HS-27A (cell line): ENCODE measurements at regions not wholly inside any gene's neighbourhood (a gene's known extent, or its start where the extent isn't known, plus 50 kb on each side); places are given as distances from the start of the nearest gene placed in this dataset.

Experiments used
- DNase-seq: peaks from one replicate; pipeline ENCODE4 v3.0.0-alpha.2; 2012; ENCODE audit warnings: low read depth, missing footprints

DNA sequence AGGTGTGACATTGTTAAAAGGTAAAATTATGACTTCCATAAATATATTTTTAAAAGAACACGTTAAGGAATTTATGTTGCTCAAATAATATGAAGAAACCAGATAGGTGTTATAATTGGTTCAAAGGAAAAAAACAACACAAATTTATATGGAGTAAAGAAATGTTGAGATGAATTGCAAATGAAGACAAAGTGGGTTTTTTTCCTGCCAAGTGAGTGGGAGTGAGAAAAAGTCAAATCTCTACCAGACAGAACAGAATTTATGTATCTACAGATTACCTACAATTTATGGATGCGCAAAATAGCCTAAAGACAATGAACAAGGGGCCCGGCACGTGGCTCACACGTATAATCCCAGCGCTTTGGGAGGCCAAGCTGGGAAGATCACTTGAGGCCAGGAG lies 159.7 kb upstream of the SLC1A4 start:
- no peak for DNase-seq

- DNase-seq = peak; percentile 93
These were observed 157.8 kb upstream of the SLC1A4 start for GRCh38 chr2:64831134-64831976.

DNA sequence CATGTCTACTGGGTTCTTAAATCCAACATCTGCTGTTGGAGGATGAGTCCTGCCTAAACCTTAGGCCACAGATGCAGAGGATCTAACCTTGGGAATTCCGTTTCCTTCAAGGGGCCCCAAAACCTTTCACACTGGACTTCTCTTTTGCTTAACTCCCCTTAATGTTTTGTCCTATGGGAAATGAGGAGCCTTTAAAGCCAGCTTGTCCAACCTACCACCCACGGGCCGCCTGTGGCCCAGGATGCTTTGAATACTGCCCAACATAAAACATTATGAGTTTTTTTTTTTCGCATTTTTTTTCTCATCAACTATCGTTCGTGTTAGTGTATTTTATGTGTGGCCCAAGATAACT lies 157.2 kb upstream of the SLC1A4 start:
- no peak for DNase-seq

- DNase-seq = no peak
These were observed 156.3 kb upstream of the SLC1A4 start for GRCh38 chr2:64832936-64833335.

GRCh38 chr2:64836566-64836965 lies 152.6 kb upstream of the SLC1A4 start:
- no peak for DNase-seq

DNA sequence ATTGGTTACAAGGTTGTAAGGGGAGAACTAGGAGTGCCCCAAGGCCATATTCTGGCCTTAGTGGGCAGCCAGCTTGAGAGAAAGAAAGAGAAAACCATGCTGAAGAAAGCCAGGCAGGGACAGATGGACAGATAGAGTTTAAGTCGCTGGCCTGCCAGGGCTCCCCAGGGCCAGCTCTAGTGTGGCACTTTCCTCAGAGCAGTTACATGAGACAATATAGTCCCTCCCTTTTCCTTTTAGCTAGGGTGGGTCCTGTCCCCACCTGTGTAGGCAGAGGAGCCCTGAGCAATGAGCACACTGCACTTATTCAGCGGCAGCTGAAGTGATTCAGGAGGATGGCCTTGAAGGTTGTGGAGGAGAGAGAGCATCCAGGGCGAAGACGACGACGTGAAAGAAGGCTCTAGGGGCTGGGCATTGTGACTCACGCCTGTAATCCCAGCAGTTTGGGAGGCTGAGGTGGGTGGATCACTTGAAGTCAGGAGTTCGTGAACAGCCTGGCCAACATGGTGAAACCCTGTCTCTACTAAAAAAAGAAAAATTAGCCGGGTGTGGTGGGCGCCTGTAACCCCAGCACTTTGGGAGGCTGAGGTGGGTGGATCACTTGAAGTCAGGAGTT lies 152.0 kb upstream of the SLC1A4 start:
- no peak for DNase-seq

DNA sequence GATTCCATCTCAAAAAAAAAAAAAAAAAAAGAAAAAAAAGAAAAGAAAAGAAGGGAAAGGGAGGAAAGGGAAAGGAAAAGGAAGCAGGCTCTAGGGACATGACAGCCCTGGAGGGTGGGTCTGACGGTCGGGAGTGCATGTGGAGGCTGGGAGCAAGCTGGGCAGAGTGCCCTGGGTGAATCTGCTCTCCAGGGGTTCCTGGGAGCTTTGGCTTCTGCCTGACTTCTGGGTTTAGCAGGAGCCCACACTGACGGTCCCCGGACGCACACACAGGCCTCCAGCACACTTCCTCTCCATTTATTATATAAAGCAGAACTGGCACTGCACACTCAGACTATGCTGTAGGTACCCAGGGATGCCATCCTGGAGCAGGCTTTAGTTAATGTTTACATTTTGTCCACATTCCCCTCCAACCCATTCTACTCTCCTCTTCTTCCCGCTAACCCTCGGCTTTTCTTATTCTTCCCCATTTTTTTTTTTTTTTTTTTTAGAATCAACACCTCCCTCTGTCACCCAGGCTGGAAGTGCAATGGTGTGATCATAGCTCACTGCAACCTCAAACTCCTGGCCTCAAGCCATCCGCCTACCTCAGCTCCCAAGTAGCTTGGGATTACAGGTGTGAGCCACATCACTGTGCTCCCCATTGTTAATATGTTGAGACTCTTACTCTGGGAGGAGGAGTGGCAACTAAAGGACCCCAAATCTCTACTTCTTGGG lies 151.1 kb upstream of the SLC1A4 start:
- DNase-seq = no peak

- peak; percentile 74 for DNase-seq
These were observed 150.4 kb upstream of the SLC1A4 start for GRCh38 chr2:64838817-64839216.

DNA sequence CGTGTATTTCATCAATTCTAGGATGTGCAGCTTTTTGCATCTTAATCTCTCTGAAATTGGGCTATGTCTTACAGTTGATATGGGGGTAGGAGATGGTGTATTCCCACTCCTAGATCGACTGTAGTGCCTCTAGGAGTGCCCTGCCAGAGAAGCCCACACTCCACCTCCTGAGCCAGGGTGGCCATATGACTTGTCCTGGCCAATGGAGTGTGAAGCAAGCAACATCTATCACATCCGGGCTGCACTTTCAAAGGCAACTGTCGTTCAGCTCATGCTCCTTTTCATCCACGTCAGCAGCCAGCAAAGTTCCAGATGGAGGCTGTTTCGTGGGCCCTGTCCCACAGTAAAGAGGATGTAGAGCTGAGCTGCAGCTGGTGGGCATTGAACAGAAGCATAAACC lies 149.4 kb upstream of the SLC1A4 start:
- DNase-seq = no peak

- no peak for DNase-seq
These were observed 148.7 kb upstream of the SLC1A4 start for GRCh38 chr2:64840426-64840881.

- no peak for DNase-seq
These were observed 147.7 kb upstream of the SLC1A4 start for GRCh38 chr2:64841461-64841860.

DNA sequence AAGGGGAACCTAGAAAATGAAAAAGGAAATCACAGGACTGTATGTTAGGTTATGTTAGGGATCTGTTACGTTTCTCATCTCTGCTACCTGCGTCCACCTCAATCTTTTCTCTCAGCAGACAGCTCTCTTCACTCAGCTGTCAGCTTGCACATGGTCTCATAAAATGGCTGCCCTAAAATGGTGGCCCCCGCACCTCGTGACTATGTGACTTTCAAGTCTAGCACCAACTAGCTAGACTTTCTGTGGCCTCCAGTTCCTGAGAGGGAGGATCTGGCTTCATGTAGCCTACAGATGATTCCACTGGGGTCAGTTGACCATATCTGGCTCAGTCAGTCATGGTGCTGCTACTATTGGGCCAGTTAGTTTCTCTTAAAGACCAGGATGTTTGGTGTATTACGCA lies 147.2 kb upstream of the SLC1A4 start:
- no peak for DNase-seq

GRCh38 chr2:64844087-64844486 lies 145.1 kb upstream of the SLC1A4 start:
- no peak for DNase-seq

DNA sequence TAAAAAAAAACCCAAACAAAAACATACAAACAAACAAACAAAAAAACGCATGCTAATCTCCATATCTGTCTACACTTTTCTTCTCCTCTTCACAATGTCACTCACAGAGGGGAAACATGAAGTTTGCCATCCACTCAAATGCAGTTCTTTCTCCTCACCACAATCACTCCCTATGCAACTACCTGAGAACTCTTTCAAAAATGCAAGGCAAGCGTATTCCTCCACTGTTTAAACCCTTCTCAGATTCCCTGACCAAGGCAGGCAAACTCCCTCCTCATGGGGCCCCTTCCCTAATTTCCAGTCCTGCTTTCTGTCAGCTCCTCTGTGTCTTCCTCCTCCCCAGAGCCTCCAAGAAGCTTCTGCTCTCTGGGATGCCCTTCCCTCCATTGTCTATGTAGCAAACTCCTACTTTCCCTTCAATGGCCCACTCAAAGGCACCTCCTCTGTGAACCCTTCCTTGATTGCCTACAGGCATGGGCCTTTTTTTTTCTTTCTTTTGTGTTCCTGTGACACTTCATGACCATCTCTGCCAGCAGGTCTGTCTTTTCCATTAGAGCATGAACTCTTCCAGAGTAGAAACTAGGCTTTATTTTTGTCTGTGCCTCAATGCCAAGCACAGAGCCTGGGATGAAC lies 143.8 kb upstream of the SLC1A4 start:
- no peak for DNase-seq

DNA sequence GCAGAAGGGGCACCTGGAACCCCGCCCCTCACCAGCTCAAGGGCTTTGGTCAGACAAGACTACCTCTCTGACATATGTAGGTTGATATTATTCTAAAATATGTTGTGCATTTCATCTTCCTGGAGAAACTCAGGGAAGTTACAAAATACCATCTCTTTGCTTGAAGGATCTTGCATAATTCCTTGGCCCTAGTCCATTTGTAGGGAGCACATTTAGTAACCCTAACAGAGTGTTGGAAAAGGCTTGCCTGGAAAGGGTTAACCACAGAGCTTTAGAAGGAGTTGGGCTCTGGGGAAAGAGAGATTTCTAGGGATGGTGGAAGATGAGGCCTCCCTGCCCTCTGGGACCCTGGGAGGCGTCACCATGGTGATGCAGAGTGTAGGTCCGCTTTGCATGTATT lies 143.0 kb upstream of the SLC1A4 start:
- DNase-seq = no peak

DNA sequence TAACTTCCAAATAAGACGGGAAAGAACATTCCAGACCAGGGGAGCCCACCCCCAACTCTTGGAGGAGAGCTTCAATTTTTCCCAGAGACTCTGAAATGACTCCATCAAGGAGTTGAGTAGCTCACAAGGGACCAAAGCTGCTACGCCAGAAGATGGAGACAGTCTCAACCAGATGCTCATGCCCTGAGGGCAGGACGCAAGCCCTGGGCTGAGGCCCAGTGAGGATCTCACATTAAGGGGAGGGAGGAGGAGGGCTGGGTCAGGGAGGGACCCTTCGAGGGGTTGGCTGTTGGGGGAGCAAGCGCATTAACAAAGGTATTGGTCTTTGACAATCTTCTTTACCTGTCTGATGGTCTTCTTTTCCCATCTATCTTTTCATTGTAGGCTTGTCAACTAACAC lies 141.3 kb upstream of the SLC1A4 start:
- DNase-seq = no peak

DNA sequence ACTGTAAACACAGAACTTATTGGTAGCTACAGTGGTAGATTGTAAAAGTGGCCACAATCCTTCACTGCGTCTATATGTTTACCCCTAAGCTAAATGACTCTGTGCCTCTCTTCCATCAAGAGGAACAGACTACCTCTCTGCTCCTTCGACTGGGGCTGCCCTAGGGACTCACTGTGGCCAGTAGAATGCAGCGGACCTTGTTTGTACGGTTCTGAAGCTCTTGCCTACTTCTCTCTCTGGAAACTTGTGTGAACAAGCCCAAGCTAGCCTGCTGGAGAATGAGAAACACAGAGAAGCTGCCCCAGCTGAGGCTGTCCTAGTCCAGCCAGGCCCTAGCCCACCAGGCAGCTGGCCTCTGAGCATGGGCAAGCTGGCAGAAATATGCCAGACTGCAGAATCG lies 140.8 kb upstream of the SLC1A4 start:
- DNase-seq = no peak

DNA sequence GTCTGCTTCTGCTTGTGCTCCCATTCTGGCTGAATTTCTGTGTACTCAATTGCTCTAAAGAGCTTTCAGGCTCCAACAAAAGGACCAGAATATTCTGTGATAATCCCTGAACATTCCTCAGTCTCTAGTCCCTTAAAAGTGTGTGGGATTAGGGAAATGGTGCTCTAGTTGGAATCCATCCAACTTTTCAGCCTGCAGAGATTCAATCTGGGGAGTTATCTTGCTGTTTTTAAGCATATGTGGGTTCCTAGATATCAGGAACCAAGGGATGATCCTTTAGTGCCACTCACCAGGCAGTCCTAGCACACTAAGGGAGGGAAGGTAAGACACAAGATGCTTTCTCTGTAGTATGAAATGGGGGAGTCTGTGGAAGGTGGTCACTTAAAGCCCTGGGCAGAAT lies 140.3 kb upstream of the SLC1A4 start:
- DNase-seq = no peak

DNA sequence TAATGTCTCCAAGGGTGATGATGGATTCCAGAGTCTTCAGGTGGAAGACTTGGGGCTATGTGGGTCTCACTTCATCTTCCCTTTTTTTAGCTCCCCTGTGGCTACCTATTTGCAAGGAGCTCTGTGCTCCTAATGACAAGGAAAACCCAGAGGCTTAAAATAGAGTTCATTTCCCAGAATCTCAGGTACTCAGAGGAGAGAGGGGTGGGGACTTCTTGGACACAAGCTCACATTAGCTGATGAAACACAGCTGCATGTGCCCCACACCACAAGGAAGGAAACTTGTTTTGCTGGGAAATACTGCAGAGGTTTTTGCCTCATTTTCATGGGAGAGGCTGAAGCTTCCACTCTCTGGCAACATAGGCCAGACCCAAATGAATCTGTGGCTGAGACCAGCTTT lies 138.6 kb upstream of the SLC1A4 start:
- no peak for DNase-seq

- no peak for DNase-seq
These were observed 136.4 kb upstream of the SLC1A4 start for GRCh38 chr2:64852771-64853241.

DNA sequence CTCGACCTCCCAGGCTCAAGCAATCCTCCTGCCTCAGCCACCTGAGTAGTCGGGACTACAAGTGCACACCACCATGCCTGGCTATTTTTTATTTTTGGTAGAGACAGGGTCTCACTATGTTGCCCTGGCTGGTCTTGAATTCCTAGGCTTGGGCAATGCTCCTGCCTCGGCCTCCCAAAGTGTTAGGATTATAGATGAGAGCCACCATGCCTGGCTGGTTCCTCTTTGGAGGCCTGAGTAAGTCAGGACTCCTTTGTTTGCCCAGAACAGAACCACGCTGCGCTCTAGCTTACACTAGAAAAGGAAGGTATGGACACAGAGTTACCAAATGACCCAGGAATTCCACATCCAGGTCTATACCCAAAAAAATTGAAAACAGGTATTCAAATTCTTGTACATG lies 135.9 kb upstream of the SLC1A4 start:
- DNase-seq = no peak

- no peak for DNase-seq
These were observed 135.3 kb upstream of the SLC1A4 start for GRCh38 chr2:64853894-64854293.
